ENCODE measurements at regions not wholly inside any gene's neighbourhood (a gene's known extent, or its start where the extent isn't known, plus 50 kb on each side); places are given as distances from the start of the nearest gene placed in this dataset.

GRCh38 chr14:27315947-27316346 is 718.1 kb upstream of the NOVA1 start:
- no peak for DNase-seq (ENCODE audit: low spot score)
- no peak for TF ChIP-seq EZH2 (IDR thresholded peaks at IDR 0.05; ENCODE audit: borderline replicate concordance, low read depth, low read length, poor library complexity, severe bottlenecking)
- TF ChIP-seq CTCF (conservative IDR thresholded peaks at IDR 0.05; ENCODE audit: low read depth, low read length) = no peak
- Histone ChIP-seq H3K27me3 (replicated peaks; ENCODE audit: insufficient read depth, low read depth, low read length, poor library complexity) (no peaks in the 10 kb centered on the region), H3K9me3 (ENCODE audit: low read depth, low read length, poor library complexity, severe bottlenecking) (peaks cover 12% of the 10 kb centered on the region), H3K4me3 (ENCODE audit: low read depth, low read length, poor library complexity, severe bottlenecking) (no peak overlapping the region), H3K27ac (ENCODE audit: low read depth, low read length, poor library complexity, severe bottlenecking) (no peak overlapping the region), H3K4me1 (ENCODE audit: insufficient read depth, low read length, poor library complexity, severe bottlenecking) (no peaks in the 10 kb centered on the region), H3K36me3 (ENCODE audit: insufficient read depth, low read length, poor library complexity, severe bottlenecking) (no peaks in the 10 kb centered on the region)
- POLR2A ChIA-PET (ENCODE audit: low non-redundant PET) = no interaction called here
- no TSS peak for BruUV-seq (replicated peaks)
- CTCF ChIA-PET = no interaction called here
- intact Hi-C loops (cut with micrococcal nuclease; ENCODE audit: unreplicated experiment) = no loop called here

- BruUV-seq (replicated peaks) = no TSS peak
- intact Hi-C loops (cut with micrococcal nuclease; ENCODE audit: unreplicated experiment) = no loop called here
- Histone ChIP-seq H3K4me3 (ENCODE audit: low read depth, low read length, poor library complexity, severe bottlenecking) (no peak overlapping the region), H3K4me1 (ENCODE audit: insufficient read depth, low read length, poor library complexity, severe bottlenecking) (no peaks in the 10 kb centered on the region), H3K27me3 (replicated peaks; ENCODE audit: insufficient read depth, low read depth, low read length, poor library complexity) (no peaks in the 10 kb centered on the region), H3K27ac (ENCODE audit: low read depth, low read length, poor library complexity, severe bottlenecking) (no peak overlapping the region), H3K36me3 (ENCODE audit: insufficient read depth, low read length, poor library complexity, severe bottlenecking) (no peaks in the 10 kb centered on the region), H3K9me3 (ENCODE audit: low read depth, low read length, poor library complexity, severe bottlenecking) (no peaks in the 10 kb centered on the region)
- ChIA-PET POLR2A (ENCODE audit: low non-redundant PET) (no interaction called here), CTCF (no interaction called here)
- TF ChIP-seq CTCF (conservative IDR thresholded peaks at IDR 0.05; ENCODE audit: low read depth, low read length) (no peak), EZH2 (IDR thresholded peaks at IDR 0.05; ENCODE audit: borderline replicate concordance, low read depth, low read length, poor library complexity, severe bottlenecking) (no peak)
- DNase-seq (ENCODE audit: low spot score) = no peak
Observed at GRCh38 chr14:27318774-27319420, 721.1 kb upstream of the NOVA1 start.

GRCh38 chr14:27320261-27320660 is 722.4 kb upstream of the NOVA1 start:
- no peak for DNase-seq (ENCODE audit: low spot score)
- Histone ChIP-seq H3K4me1 (ENCODE audit: insufficient read depth, low read length, poor library complexity, severe bottlenecking) (no peaks in the 10 kb centered on the region), H3K27ac (ENCODE audit: low read depth, low read length, poor library complexity, severe bottlenecking) (no peak overlapping the region), H3K4me3 (ENCODE audit: low read depth, low read length, poor library complexity, severe bottlenecking) (no peak overlapping the region), H3K36me3 (ENCODE audit: insufficient read depth, low read length, poor library complexity, severe bottlenecking) (no peaks in the 10 kb centered on the region), H3K27me3 (replicated peaks; ENCODE audit: insufficient read depth, low read depth, low read length, poor library complexity) (no peaks in the 10 kb centered on the region), H3K9me3 (ENCODE audit: low read depth, low read length, poor library complexity, severe bottlenecking) (peaks cover 12% of the 10 kb centered on the region)
- ChIA-PET CTCF (no interaction called here), POLR2A (ENCODE audit: low non-redundant PET) (no interaction called here)
- intact Hi-C loops (cut with micrococcal nuclease; ENCODE audit: unreplicated experiment) = no loop called here
- TF ChIP-seq EZH2 (IDR thresholded peaks at IDR 0.05; ENCODE audit: borderline replicate concordance, low read depth, low read length, poor library complexity, severe bottlenecking) = no peak
- TF ChIP-seq CTCF (conservative IDR thresholded peaks at IDR 0.05; ENCODE audit: low read depth, low read length) = no peak
- no TSS peak for BruUV-seq (replicated peaks)

Measured in A673 (cell line).